Activated naive CD8-positive, alpha-beta T cell treated with anti-CD3 and anti-CD28 coated beads, Interleukin-2, amount 10 ng/mL, durations not matched to agents 7 days and 5 days (primary cell): ENCODE measurements at regions not wholly inside any gene's neighbourhood (a gene's known extent, or its start where the extent isn't known, plus 50 kb on each side); places are given as distances from the start of the nearest gene placed in this dataset.
"Not testable (repeated sequence)": the region's sequence is repeated elsewhere in the genome, so short reads cannot be mapped to it uniquely, and the experiment has no call there.

ENCODE experiments used
- ATAC-seq: fragments of 150-1000 bp; cut with Tn5 transposase; one replicate; pipeline ENCODE4 v1.10.0; 2021; ENCODE audit warnings: low read depth, moderate library complexity
- POLR2A ChIA-PET: fragments of 350-600 bp; sonication (Branson Sonifier 250); formaldehyde crosslinking; loops from one replicate; lab custom pipeline; 2021; ENCODE audit warnings: antibody characterized with exemption; lab: Charles Lee
- DNase-seq: peaks from one replicate; pipeline ENCODE4 v3.0.0; 2021
- H3K27ac Mint-ChIP-seq: one replicate; pipeline ENCODE4 v1.8.0; 2022; ENCODE audit warnings: mild to moderate bottlenecking, mixed read lengths
- H3K27me3 Mint-ChIP-seq: one replicate; pipeline ENCODE4 v1.8.0; 2022; ENCODE audit warnings: mild to moderate bottlenecking, moderate library complexity, mixed read lengths
- H3K36me3 Mint-ChIP-seq: one replicate; pipeline ENCODE4 v1.8.0; 2021; ENCODE audit warnings: mild to moderate bottlenecking, mixed read lengths
- H3K4me1 Mint-ChIP-seq: one replicate; pipeline ENCODE4 v1.8.0; 2021; ENCODE audit warnings: mixed read lengths
- H3K4me3 Mint-ChIP-seq: one replicate; pipeline ENCODE4 v1.8.0; 2022; ENCODE audit warnings: mild to moderate bottlenecking, moderate library complexity, mixed read lengths
- H3K9me3 Mint-ChIP-seq: one replicate; pipeline ENCODE4 v1.8.0; 2021; ENCODE audit warnings: mixed read lengths

DNA sequence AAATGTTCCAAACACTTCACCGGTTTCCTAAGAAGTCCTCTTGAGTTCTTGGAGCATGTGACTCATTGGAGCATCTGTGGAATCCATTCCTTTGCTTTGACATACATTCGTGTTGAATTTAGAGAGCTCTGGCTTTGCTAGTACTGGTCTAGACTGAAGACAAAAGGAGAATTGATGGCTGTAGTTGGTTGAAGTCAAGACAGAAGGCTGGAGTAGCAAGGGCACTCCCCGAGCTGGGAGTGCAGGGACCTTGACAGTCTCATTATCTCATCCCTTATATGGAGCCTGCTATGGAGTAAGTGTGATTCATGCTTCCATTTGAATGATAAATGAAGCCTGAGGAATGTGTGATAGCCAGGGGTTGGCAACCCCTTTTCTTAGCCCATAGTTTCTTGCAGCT lies 1249.1 kb downstream of the TYW1 start:
- POLR2A ChIA-PET, result no interaction called here
- ATAC-seq, result no peak

DNA sequence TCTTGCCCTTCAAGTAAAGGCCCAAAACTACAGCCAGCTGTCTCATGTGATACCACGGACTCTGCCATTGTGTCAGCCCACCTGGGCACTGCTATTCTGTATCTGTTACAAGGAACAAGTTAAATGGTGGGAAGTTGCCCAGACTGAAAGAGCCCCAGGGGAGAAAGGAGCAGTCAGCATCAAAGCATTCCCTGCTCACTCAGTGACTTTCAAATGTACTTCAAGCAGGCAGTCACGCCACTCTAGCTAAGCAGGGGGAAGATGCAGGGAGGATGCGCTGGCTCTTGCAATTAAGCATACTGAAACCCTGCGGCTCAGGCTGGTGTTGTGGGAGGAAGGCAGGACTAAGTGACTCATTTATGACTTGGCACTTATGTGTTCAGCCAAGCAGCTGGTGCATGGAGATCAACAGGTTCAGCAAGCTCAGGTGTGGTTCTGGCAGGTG lies 1249.6 kb downstream of the TYW1 start:
- H3K9me3 Mint-ChIP-seq, result peaks cover 28% of the 10 kb centered on the region
- H3K27me3 Mint-ChIP-seq, result no peaks in the 10 kb centered on the region

More for the DNA sequence above, 1249.1 kb downstream of the TYW1 start:
- no peaks in the 10 kb centered on the region for H3K36me3 Mint-ChIP-seq
- peaks cover 30% of the 10 kb centered on the region for H3K9me3 Mint-ChIP-seq
- H3K27ac Mint-ChIP-seq, result no peak overlapping the region
- H3K27me3 Mint-ChIP-seq, result no peaks in the 10 kb centered on the region
- no peaks in the 10 kb centered on the region for H3K4me1 Mint-ChIP-seq
- H3K4me3 Mint-ChIP-seq, result no peak overlapping the region
- DNase-seq, result no peak

DNA sequence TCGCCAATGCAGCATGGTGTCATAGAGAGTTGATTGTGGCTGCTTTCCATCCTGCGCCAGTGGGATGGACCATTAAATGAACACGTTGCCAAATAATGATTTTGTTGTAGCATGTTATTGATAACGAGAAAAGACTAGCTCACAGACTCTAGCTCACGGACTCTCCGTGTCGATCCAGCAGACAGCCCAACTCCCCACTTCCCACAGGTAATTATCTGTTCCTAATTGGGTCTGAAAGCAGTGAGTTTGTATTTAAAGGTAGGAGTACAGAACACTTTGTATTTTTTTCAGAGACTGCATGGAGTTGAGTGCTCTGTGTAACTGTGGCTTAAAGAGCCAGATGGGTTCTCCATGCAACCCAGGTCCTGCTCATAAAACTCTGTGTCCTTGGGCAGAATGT lies 1250.5 kb downstream of the TYW1 start:
- Mint-ChIP-seq H3K36me3 (no peaks in the 10 kb centered on the region), H3K9me3 (peaks cover 25% of the 10 kb centered on the region), H3K4me3 (no peak overlapping the region), H3K4me1 (no peaks in the 10 kb centered on the region), H3K27ac (no peak overlapping the region), H3K27me3 (no peaks in the 10 kb centered on the region)
- DNase-seq (no peak), ATAC-seq (no peak)
- POLR2A ChIA-PET, result no interaction called here

More for the DNA sequence above, 1249.6 kb downstream of the TYW1 start:
- no peaks in the 10 kb centered on the region for H3K36me3 Mint-ChIP-seq
- POLR2A ChIA-PET, result no interaction called here
- ATAC-seq (no peak), DNase-seq (no peak)
- H3K4me3 Mint-ChIP-seq, result no peak overlapping the region
- no peaks in the 10 kb centered on the region for H3K4me1 Mint-ChIP-seq
- H3K27ac Mint-ChIP-seq, result no peak overlapping the region

DNA sequence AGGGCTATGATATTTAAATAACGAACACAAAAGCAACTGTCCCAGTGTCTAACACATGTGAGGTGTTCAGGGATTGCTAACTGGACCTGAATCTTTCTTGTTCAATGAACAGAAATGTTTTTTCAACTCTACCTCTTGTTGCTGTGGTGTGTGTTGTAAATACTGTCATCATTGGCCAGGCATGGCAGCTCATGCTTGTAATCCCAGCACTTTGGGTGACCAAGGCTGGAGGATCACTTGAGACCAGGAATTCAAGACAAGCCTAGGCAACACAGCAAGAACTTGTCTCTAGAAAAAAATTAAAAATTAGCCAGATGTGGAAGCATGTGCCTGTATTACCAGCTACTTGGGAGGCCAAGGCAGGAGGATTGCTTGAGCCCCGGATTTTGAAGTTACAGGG lies 1250.9 kb downstream of the TYW1 start:
- H3K4me3 Mint-ChIP-seq, result no peak overlapping the region
- no peak overlapping the region for H3K27ac Mint-ChIP-seq
- POLR2A ChIA-PET, result no interaction called here
- H3K9me3 Mint-ChIP-seq, result peaks cover 24% of the 10 kb centered on the region
- DNase-seq (no peak), ATAC-seq (no peak)
- H3K36me3 Mint-ChIP-seq, result no peaks in the 10 kb centered on the region
- H3K4me1 Mint-ChIP-seq, result no peaks in the 10 kb centered on the region
- no peaks in the 10 kb centered on the region for H3K27me3 Mint-ChIP-seq

DNA sequence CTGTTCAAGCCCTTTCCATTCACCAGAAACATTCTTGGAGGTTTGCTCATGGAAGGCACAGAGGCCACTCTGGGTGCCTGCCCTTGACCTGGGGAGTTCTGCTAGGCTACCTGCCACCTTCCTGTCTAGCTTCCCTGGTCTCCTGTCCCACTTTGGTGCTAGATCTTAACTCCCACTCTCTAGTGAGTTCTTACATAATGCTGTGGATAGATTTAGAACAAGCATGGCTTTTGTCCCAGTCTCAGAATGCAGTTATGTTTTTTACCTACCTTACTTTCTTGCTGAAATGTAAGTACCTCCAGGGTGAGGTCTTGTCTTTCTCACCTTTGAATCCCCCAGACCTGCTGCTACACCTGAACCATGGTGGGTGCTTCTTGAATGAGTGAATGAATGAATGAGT lies 1252.3 kb downstream of the TYW1 start:
- Mint-ChIP-seq H3K9me3 (peaks cover 22% of the 10 kb centered on the region), H3K27ac (no peak overlapping the region), H3K27me3 (no peaks in the 10 kb centered on the region), H3K36me3 (no peaks in the 10 kb centered on the region), H3K4me1 (no peaks in the 10 kb centered on the region), H3K4me3 (no peak overlapping the region)
- DNase-seq (no peak), ATAC-seq (no peak)
- POLR2A ChIA-PET, result no interaction called here

DNA sequence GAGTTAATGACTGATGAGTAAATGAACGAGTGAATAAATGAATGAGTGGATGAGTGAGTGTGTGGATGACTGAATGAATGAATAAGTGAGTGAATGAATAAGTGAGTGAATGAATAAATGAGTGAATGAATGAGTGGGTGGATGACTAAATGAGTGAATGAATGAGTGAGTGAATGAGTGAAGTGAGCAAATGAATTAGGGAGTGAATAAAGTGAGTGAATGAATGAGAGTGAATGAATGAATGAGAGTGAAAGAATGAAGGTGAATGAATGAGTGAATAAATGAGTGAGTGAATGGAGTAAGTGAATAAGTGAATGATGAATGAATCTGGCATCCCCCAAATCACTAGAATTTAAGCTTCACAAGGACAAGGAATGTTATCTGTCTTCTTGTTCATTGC lies 1253.0 kb downstream of the TYW1 start:
- H3K4me3 Mint-ChIP-seq, result no peak overlapping the region

DNA sequence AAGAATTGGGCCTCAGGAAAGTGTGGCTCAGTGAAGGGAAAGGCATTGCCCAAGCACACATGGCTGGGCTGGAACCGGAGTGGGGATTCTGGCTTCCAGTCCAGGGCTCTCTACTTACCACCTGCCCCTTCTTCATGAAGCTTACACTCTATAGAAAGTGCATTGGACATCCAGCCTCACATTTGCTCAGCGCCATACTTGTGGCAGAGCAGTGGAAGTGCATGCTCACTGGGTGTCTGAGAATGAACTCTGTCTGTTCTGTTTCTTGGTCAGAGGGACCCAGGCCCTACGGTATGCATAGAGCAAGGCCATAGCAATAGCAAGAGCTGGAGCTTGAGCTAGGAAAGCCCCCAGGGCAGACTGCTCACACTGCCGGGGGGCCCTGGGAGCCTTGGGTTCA lies 1253.5 kb downstream of the TYW1 start:
- ATAC-seq (no peak), DNase-seq (no peak)
- Mint-ChIP-seq H3K4me1 (no peaks in the 10 kb centered on the region), H3K9me3 (peaks cover 17% of the 10 kb centered on the region), H3K36me3 (no peaks in the 10 kb centered on the region), H3K4me3 (no peak overlapping the region), H3K27ac (no peak overlapping the region), H3K27me3 (no peaks in the 10 kb centered on the region)
- POLR2A ChIA-PET, result no interaction called here

More for the DNA sequence above, 1253.0 kb downstream of the TYW1 start:
- H3K27ac Mint-ChIP-seq, result no peak overlapping the region
- no peaks in the 10 kb centered on the region for H3K36me3 Mint-ChIP-seq
- no peaks in the 10 kb centered on the region for H3K4me1 Mint-ChIP-seq
- DNase-seq, result no peak
- H3K9me3 Mint-ChIP-seq, result peaks cover 19% of the 10 kb centered on the region
- POLR2A ChIA-PET, result no interaction called here
- no peaks in the 10 kb centered on the region for H3K27me3 Mint-ChIP-seq
- no peak for ATAC-seq

DNA sequence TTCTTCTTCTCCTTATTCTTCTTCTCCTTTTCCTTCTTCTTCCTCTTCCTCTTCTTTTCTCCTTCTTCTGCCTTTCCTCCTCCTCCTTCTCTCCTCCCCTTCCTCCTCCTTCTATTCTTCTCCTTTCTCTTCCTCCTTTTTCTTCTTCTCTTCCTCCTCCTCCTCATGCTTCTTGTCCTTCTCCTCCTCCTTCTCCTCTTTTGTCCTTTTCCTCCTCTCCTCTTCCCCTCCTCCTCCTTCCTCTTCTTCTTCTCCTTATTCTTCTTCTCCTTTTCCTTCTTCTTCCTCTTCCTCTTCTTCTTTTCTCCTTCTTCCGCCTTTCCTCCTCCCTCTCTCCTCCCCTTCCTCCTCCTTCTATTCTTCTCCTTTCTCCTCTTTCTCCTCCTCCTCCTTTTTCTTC lies 1258.2 kb downstream of the TYW1 start:
- ATAC-seq, H3K27me3 Mint-ChIP-seq, DNase-seq, H3K36me3 Mint-ChIP-seq, H3K9me3 Mint-ChIP-seq, H3K4me3 Mint-ChIP-seq, H3K4me1 Mint-ChIP-seq, POLR2A ChIA-PET, H3K27ac Mint-ChIP-seq: not testable (repeated sequence)

DNA sequence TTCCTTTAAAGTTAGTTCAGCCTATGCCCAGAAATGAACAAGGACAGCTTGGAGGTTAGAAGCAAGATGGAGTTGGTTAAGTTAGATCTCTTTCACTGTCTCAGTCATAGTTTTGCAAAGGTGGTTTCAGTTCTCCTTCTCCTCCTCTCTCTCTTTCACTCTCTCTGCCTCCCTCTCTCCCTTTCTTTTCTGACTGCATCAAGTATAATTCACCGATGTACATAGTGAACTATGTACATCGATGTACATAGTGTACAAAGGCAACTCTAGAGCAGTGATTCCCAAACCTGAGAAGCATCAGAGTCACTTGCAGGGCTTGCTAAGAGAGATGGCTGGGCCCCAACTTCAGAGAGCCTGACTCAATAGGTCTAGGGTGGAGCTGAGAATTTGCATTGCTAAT lies 1259.7 kb downstream of the TYW1 start:
- H3K36me3 Mint-ChIP-seq, result no peaks in the 10 kb centered on the region
- H3K27ac Mint-ChIP-seq, result no peak overlapping the region
- POLR2A ChIA-PET, result no interaction called here
- H3K9me3 Mint-ChIP-seq, result peaks cover 2% of the 10 kb centered on the region
- no peaks in the 10 kb centered on the region for H3K27me3 Mint-ChIP-seq
- DNase-seq (no peak), ATAC-seq (no peak)
- no peak overlapping the region for H3K4me3 Mint-ChIP-seq
- H3K4me1 Mint-ChIP-seq, result no peaks in the 10 kb centered on the region

DNA sequence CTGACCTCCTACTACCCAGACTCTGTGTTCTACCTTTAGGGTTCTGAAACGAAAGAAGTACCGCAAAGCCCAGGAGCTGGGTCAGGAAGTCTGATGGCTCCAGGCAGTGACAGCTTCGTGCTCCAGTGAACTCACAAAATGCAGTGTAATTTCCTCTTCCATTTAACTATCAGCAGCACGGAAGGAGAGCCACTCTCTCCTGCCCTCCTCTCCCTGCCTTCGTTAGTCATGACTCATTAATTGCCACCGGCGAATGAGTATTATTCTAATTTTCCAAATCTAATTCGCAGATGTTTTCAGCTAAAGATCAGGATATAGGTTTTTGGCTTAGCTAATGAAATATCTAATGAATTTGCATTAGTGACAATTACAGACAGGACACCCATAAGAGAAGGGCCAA lies 1262.0 kb downstream of the TYW1 start:
- no peaks in the 10 kb centered on the region for H3K27me3 Mint-ChIP-seq
- POLR2A ChIA-PET, result no interaction called here
- ATAC-seq, result no peak

DNA sequence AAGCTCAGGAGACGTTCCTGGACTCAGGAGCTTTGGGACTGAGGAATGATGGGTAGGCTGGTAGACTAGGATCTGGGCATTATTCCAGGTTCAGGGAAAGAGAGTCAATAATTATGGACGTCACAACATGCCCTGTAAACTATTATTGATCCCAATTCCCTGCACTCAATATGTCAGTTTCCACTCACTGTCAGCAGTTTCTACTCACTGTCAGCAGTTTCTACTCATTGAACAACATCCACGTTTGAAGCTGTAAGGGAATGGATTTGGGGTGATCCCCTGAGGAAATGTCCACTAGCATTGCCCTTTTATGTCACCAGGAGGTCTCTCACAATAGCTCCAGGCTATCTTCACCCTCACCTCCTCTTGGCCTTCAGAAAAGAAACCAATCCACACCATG lies 1268.6 kb downstream of the TYW1 start:
- H3K27me3 Mint-ChIP-seq, result no peaks in the 10 kb centered on the region
- POLR2A ChIA-PET, result no interaction called here
- peaks cover 19% of the 10 kb centered on the region for H3K9me3 Mint-ChIP-seq
- no peaks in the 10 kb centered on the region for H3K4me1 Mint-ChIP-seq
- ATAC-seq, result no peak
- no peak for DNase-seq
- H3K27ac Mint-ChIP-seq, result no peak overlapping the region
- H3K36me3 Mint-ChIP-seq, result no peaks in the 10 kb centered on the region
- no peak overlapping the region for H3K4me3 Mint-ChIP-seq

More for the DNA sequence above, 1262.0 kb downstream of the TYW1 start:
- H3K4me1 Mint-ChIP-seq, result no peaks in the 10 kb centered on the region
- H3K4me3 Mint-ChIP-seq, result no peak overlapping the region
- H3K9me3 Mint-ChIP-seq, result peaks cover 4% of the 10 kb centered on the region
- no peaks in the 10 kb centered on the region for H3K36me3 Mint-ChIP-seq
- no peak overlapping the region for H3K27ac Mint-ChIP-seq
- no peak for DNase-seq

DNA sequence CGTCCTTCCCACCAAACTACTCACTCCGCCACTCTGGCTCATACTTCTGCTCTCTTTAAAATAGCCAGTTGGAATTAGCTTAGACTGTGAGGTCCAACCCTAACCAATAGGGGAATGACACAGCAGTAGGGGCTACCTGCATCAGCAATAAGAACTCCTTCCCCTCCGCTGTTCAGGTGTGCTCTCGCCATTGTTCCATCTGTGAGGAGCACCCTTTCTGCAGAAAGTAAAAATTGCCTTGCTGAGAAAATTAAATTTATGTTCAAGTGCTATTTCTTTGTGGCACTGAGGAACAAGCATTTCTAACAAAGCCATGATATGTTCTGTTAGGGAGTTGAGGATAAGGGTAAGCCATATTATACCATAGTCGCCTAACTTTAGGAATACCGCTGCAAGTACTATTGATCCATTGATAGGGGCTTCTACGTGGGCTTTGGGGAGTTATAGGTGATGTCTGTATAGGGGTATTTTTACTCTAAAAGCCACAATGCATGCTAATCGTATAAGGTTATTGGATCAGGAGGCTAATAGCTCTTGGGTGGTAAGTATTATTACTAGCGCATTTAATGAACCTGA lies 1269.5 kb downstream of the TYW1 start:
- Mint-ChIP-seq H3K9me3 (peaks cover 19% of the 10 kb centered on the region), H3K4me1 (no peaks in the 10 kb centered on the region), H3K27ac (no peak overlapping the region), H3K36me3 (no peaks in the 10 kb centered on the region), H3K27me3 (no peaks in the 10 kb centered on the region), H3K4me3 (no peak overlapping the region)
- no peak for DNase-seq
- POLR2A ChIA-PET, result no interaction called here
- ATAC-seq, result no peak

DNA sequence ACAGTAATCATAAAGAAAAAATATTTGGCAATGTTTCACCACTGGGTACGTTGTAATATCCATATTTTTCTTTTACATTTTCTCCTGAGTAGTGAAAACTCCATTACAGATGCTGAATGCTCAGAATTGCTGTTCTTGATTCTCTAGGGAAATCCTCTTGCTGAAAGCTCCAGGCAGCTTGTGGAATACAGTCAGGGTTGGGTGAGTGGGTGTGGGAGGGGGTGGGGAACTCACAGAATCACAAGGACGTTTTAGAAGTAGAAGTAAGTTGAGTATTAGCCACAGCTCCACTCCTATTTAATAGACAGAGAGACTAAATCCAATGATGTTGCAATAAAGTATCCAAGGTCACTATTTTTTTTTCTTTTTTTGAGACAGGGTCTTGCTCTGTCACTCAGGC lies 1270.9 kb downstream of the TYW1 start:
- Mint-ChIP-seq H3K4me3 (no peak overlapping the region), H3K4me1 (no peaks in the 10 kb centered on the region), H3K9me3 (peaks cover 16% of the 10 kb centered on the region), H3K27ac (no peak overlapping the region), H3K27me3 (no peaks in the 10 kb centered on the region), H3K36me3 (no peaks in the 10 kb centered on the region)
- DNase-seq (no peak), ATAC-seq (no peak)
- POLR2A ChIA-PET, result no interaction called here

DNA sequence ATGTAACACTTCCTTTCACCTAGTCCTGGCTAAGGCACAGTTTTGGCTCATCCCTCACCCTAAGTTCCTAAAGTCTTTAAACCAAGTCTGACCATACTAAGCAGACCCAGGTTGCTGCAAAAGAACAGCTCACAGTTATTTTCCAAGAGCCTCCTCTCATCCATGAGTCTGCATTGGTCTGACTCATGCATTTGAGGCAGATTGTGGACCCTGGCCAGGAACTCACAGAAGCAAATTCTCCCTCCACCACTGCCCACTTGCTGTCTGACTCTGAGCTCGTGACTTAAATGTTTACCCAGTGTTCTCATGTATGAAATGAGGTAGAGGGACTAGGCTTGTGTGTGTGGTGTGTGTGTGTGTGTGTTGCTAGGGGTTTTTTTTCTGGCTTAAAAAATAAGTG lies 1272.8 kb downstream of the TYW1 start:
- POLR2A ChIA-PET, result no interaction called here
- no peak for ATAC-seq
- no peaks in the 10 kb centered on the region for H3K36me3 Mint-ChIP-seq
- DNase-seq, result no peak
- H3K4me1 Mint-ChIP-seq, result no peaks in the 10 kb centered on the region
- no peak overlapping the region for H3K4me3 Mint-ChIP-seq
- H3K9me3 Mint-ChIP-seq, result peaks cover 14% of the 10 kb centered on the region
- no peaks in the 10 kb centered on the region for H3K27me3 Mint-ChIP-seq
- H3K27ac Mint-ChIP-seq, result no peak overlapping the region

DNA sequence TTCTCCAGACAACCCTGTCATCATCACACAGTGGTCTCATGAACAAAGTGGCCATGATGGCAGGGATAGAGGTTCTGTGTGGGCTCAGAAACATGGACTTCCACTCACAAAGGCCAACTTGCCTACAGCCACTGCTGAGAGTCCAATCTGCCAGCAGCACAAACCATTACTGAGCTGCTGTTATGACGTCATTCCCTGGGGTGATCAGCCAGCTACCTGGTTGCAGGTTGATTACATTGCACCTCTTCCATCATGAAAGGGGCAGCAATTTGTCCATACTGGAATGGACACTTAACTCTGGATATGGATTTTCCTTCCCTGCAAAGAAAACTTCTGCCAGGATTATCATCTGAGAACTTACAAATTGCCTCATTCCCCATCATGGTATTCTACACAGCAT lies 1275.9 kb downstream of the TYW1 start:
- Mint-ChIP-seq H3K36me3 (no peaks in the 10 kb centered on the region), H3K4me1 (no peaks in the 10 kb centered on the region), H3K27ac (no peak overlapping the region), H3K4me3 (no peak overlapping the region), H3K27me3 (no peaks in the 10 kb centered on the region), H3K9me3 (peaks cover 3% of the 10 kb centered on the region)
- DNase-seq (no peak), ATAC-seq (no peak)
- POLR2A ChIA-PET, result no interaction called here
